SK-N-SH (cell line): ENCODE measurements at regions not wholly inside any gene's neighbourhood (a gene's known extent, or its start where the extent isn't known, plus 50 kb on each side); places are given as distances from the start of the nearest gene placed in this dataset.

Experiments
- CHD2 ChIP-seq: fragments of 150-350 bp; IDR thresholded peaks from 2 replicates; pipeline ENCODE4 v1.6.1; 2018; ENCODE audit warnings: low read length; ENCODE audit not compliant: partially characterized antibody
- EP300 ChIP-seq, 2 experiments: IDR thresholded peaks; 2 replicates each; pipeline versions ENCODE4 v1.4.0 to v1.6.1; 2012; ENCODE audit warnings: borderline replicate concordance in 1 of 2, low read depth in 1 of 2, low read length in 1 of 2
- FOXJ3 ChIP-seq: sonication (generic); formaldehyde crosslinking; IDR thresholded peaks from 2 replicates; pipeline ENCODE4 v1.5.1; 2020; ENCODE audit warnings: mild to moderate bottlenecking, missing genetic modification reagents
- JUND ChIP-seq: IDR thresholded peaks from 2 replicates; pipeline ENCODE4 v1.4.0; 2012
- POLR2AphosphoS5 ChIP-seq: IDR thresholded peaks from 2 replicates; pipeline ENCODE4 v1.6.1; 2012; ENCODE audit warnings: low read depth, low read length
- TF ChIP-seq, protein P1 (sequence below): fragments of 200-600 bp; sonication (generic); IDR thresholded peaks from 2 replicates; pipeline ENCODE4 v1.6.1; 2017; ENCODE audit warnings: antibody characterized with exemption, mild to moderate bottlenecking, moderate library complexity

DNA sequence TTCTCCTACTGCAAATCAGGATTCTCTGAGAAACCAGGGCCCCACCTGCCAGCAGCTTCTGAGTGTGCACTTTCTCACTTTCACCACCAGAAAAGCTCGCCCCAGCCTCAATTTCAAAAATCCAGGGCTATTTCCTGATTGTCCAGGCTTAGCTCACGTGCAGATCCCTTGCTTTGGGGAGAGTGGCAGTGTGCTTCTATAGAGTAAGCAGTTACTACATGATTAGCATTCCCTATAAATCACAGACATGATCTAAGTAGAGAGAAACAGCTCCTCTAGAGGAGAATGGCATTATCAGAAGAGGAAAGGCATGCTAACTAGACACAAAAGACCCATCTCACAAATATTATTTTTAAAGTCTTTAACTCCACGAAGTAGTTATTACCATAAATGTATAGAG is 456.0 kb upstream of the PKN2 start:
- TF ChIP-seq, protein P1, sequence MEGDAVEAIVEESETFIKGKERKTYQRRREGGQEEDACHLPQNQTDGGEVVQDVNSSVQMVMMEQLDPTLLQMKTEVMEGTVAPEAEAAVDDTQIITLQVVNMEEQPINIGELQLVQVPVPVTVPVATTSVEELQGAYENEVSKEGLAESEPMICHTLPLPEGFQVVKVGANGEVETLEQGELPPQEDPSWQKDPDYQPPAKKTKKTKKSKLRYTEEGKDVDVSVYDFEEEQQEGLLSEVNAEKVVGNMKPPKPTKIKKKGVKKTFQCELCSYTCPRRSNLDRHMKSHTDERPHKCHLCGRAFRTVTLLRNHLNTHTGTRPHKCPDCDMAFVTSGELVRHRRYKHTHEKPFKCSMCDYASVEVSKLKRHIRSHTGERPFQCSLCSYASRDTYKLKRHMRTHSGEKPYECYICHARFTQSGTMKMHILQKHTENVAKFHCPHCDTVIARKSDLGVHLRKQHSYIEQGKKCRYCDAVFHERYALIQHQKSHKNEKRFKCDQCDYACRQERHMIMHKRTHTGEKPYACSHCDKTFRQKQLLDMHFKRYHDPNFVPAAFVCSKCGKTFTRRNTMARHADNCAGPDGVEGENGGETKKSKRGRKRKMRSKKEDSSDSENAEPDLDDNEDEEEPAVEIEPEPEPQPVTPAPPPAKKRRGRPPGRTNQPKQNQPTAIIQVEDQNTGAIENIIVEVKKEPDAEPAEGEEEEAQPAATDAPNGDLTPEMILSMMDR = peak; percentile 34
- TF ChIP-seq POLR2AphosphoS5 = no peak
- no peak for TF ChIP-seq CHD2
- no peak for TF ChIP-seq JUND
- TF ChIP-seq FOXJ3 (CRISPR knock-in tag) = no peak
- no peak for TF ChIP-seq EP300 (IDR thresholded peaks at IDR 0.05; ENCODE audit: borderline replicate concordance in 1 of 2, low read depth in 1 of 2, low read length in 1 of 2)
